ENCODE measurements at regions not wholly inside any gene's neighbourhood (a gene's known extent, or its start where the extent isn't known, plus 50 kb on each side); places are given as distances from the start of the nearest gene placed in this dataset.

DNA sequence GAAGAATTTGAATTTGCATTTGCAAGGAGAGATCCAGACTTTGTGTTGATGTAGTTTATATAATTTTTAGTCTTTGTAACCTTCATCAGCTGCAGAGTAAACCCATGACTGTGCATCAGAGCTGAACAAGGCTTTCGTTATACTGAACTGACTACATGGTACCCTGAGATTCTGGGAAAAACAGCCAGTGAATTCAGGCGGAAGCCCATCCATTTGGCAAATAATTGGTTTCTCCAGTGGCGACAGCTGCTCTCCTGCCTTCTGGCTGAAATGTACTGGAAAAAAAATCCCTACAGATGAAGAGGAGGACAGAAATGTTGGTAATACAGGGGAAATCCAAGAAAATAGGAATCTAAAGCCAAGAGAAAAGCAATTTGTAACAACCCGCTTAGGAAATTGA, 657.5 kb upstream of the CDH7 start:
- no peak for DNase-seq

DNA sequence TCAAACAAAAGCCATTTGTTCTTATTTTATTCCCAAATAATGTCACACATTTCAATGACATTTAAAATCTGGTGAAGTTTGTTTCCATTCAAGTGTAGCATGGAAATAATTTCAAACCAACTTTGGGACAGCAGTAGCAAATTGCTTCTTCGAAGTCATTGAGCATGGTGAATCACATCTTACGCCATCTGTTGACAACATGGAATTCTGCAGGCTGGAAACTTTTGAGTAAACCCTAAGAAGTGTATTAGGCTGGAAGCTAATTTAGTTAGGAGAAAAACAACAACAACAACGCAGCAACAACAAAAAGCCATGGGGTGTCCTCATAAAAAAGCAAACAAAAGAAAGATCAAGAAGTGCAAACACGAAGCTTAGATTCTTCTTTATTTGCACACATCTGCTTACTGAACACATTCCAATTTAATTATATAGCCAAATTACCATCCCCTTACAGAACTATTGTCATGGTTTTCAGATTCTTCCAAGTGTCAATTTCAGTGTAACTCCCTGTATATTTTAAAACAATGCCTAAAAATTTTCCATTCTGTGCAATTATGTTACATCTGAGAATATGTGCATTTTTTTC, 659.0 kb upstream of the CDH7 start:
- DNase-seq = peak; percentile 43

DNA sequence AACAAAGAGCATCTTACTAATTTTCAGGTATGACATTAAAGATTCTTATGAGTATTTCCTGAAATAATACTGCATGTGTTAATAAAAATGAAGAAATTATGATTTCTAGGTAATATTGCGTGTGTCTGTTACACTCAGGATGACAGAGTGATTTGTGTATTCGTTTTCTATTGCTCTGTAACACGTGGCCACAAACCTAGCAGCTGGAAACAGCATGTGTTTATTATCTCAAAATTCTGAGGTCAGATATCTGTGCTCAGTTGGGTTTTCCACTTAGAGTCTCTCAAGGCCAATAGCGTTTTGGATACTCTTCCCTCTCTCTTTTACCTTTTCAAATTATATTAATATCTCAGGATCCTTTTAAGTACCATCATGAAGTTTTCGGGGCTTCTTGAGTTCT, 667.9 kb upstream of the CDH7 start:
- no peak for DNase-seq

DNA sequence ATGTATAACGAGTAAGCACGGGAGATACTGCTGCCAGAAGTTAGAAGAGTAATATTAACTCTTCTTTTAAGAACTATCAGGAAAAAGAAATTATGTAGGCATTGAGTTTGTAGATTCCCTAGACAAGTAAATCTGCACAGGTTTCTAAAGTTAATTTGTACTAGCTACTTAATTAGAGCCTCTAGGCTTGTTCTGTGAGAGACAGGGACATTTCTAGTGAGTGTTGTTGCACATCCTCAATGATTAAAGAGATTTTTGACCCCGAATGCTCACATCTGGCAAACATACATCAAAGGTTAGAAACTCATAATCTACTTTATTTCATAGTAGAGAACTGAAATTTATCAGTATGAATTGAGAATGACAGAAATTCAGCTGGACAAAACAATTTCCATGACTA, 669.0 kb upstream of the CDH7 start:
- DNase-seq = no peak

DNA sequence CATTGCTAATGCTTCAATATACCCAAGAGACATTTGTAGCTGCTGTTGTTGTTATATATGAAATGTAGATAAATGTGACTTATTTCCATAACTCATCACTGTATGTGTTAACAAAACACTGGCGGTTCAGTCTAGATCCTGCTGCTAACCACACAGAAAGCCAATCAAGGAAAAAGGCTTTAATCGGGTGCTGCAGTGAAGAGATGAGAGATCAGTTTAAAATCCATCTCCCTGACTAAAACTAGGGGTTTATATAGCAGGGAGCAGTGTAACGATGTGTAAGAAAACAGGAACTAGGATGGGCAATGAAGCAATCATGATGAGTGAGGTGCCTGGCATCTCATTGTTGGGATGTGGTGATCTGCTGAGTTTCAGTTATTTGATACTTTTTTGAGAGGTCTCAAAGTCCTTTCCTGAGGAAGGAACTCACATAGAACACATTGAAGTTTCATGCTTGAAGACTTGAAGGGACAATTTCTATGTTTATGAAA, 677.7 kb upstream of the CDH7 start:
- DNase-seq = no peak

DNA sequence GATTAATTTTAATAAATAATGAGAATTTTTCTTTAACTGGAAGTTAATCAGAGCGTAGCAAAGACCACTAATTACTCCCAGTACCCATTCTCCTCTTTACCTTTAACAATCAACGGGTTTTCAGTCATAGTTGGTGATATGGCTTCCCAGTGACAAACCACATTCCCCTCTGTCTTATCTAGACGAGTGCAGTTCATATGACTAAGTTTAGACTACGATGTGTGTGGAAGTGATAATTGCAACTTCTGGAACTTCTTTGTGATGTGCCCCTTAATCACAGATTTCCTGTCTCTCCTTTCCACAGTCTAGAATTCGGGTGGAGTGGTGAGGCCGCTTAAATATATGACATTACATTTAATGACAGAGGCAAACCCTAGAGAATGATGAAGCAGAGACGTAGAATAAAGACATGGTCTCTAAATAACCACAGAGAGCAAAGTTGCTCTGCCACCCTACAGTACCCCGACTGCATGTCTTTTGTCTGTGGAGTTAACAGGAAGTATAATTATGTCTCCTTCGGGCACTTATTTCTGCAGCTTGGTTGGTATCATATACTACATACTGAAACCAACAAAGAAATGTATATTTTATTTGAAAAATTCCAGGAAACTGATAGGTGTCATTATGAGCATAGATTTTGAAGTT, 693.3 kb upstream of the CDH7 start:
- peak; percentile 28 for DNase-seq

DNA sequence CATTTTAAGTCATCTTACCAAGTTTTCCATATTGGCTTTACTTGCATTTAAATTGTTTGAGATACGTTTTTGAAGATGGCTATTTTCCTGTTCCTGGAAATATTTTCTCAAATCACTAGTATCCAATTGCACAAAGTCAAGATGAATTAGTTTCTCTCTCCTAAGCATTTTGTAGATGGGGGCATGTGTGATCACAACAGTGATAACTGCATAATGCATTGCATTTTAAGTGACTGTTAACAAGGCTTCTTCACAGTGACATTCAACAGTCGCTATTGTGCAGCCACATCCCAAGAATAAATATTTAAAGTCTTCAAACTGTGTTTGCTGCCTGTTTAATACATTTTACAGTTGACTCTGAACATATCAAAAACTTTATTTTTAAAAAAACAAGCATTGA, 694.2 kb upstream of the CDH7 start:
- DNase-seq = no peak

DNA sequence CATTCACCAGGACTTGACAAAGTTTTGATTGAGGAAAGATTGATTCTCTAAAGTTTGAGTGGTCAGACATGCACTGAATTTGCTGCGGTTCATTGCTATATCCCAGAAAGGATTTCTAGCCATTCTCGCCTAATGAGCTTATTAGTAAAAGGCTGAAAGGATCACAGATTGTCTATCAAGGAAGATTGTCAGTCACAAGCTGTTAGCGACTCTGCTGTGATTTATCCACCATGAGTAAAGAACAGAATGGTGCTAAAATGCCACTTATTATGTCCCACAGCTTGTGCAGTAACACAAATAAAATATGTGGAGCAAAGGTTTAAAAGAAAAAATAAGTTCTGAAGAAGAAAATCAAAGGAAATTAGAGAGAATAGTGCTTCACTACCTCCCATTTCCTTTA, 701.2 kb upstream of the CDH7 start:
- DNase-seq = no peak

DNA sequence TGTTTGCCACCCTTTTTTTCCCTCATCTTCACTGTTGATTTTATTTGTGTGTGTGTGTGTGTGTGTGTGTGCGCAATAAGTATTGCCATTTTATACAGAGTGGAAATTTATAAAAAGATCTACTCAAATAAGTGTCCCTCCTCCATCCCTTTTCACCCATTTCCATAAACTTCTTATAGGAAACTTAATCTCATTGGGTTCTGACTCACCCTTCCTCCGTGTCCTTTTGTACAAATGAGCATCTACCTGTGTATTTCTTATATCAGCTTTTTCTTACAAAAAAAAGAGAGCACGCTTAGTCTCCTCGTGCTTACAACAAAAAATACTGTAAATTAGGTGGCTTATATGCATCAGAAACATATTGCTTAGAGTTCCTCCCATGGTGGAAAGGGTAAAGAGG, 711.2 kb upstream of the CDH7 start:
- no peak for DNase-seq

DNA sequence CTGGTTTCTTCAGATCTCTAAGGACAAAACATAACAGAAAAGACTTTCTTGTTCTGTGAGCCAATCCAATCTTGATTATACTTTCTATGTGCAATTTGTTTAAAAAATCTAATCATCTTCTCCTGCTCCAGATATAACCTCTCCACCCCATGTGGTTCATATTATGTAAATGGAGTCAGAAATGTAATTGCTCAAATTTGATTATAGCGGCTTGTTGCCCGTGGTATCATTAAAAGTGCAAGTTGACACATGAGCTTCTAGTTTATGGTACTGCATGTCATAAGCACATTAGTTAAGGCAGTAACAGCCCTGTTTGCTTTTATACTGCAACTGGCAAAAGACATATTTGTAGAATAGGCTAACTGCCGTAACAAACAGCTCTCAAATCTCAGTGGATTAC, 715.1 kb upstream of the CDH7 start:
- no peak for DNase-seq

DNA sequence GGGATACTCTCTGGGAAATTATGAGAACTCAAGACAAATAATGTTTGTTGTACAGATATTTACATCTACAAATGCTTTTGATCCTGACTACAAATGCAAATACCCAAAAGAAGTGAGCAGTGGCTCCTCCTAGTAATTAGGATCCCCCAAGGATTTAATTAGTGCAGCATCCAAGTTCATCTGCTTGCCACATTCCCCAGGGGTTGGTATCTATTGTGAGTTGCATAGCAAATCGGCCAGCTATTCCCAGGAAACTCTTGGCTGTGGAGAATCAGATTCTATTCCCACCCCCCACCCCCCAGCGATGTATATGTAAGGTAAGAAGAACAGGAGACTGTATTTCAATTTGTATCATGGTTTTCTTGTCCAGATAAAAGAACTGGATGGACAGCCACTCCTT, 725.1 kb upstream of the CDH7 start:
- DNase-seq = no peak

DNA sequence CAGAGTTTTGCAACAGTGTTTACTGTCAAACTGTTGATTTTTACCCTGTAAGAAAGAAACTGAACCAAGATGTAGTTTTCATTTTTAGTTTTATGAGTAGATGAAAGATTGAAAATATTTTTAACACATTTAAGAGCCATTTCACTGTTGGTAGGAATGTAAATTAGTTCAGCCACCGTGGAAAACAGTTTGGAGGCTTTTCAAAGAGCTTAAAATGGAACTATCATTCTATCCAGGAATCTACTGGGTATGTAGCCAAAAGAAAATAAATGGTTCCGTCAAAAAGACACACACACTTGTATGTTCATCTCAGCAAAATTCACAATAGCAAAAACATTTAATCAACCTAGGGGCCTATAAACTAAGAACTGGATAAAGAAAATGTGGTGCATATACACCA, 729.8 kb upstream of the CDH7 start:
- DNase-seq = no peak

DNA sequence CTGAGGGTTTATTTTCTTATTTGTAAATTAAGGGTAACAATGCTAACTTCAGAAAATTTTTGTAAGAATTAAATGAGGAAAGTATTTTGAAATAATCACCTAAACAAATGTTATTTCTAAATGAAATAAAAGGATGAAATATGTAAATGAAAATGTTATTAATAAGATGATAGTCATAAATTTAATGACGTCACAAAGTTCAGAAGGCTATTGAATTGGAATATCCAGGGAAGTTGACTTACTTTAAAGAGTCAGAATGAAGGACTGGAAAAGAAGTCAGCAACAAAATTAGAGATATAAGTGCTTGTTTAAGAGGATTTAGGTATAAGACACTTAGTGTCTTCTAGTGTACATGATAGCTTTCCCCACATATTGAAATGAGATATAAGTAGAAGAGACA, 732.6 kb upstream of the CDH7 start:
- DNase-seq = no peak

DNA sequence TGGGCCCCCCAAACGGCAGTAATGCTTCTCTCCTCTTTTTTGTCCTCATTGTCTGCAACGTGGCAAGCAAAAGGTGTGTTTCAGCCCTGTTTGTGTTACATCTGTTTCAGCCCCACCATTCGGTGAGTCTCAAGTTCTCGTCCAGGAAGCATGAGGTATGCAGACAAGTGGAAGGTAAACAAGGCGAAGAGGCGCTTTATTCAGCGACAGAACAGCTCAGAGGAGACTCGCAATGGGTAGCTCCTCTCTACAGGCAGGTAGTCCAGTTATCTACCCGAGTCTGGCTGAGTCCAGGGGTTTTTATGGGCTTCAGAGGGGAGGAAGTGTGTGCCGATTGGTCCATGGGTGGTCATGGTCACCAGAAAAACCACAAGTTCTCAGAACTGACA, 733.4 kb upstream of the CDH7 start:
- DNase-seq = no peak

DNA sequence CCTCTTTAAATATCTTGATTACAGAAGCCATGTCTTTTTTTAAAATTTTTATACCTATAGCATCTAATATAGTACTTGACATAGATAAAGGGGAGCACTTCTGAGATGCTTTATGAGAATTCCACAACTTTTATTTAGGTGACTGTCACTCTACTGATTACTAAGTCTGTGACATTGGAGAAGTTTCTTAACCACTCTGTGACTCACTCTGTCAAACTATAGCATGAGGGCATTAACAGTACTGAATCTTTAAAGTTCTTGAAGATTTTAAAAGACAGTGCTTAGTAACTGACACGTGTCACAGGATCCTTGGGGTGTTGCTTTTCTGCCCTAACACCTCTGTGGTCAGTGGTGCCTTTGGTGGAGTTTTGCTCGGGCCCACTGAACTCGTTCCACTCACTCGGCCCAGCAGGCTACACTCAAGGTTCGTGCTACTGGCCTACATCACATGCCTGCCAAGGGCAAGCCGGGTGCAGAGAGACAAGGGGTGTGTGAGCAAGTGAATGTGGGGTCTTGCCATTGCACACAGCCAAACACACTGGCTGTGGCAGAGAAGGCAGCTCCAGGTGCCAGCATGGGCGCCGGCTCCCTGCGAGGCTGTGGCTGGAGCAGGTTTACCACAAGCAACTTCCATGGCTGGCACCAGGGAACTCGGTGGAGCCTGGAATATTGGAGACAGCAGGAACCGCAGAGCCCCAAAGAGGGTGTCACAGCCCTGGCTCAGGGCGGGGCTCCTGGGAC, 734.0 kb upstream of the CDH7 start:
- no peak for DNase-seq

DNA sequence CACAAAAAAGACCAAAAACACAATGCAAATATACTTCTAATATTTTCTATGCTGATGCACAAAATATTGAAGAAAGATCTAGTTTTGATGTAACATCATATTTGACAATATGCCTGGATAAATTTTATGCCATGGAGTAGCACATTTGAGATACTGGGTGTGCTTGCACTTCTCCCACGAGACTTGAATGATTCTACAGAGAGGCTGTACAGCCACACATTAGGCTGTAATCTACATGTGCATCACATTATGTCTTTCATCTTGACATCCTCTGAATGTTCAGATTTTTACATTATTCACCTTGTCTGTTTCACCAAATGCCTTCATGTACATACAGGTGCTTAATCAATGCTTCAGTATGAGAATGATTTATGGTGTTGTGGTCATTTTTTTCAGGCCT, 756.4 kb upstream of the CDH7 start:
- DNase-seq = no peak

DNA sequence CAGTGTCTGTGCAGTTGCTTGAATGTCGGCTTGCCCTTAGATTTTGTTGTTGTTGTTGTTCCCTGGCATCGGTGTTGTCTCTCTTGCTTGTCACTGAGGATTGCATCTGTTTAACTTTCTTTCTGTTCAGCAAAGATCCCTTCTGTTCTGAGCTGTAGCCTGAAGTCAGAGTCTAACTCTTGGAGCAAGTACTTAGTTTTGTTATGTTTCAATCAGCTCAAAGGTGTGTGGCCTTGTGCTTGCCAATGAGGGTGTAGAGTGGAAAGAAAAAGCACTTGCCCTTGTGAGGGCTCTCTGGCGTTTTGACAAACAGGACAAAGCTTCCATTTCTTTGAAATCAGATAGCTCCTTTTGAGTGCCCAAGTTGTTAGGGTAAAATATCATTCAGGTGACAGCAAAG, 757.1 kb upstream of the CDH7 start:
- DNase-seq = no peak

DNA sequence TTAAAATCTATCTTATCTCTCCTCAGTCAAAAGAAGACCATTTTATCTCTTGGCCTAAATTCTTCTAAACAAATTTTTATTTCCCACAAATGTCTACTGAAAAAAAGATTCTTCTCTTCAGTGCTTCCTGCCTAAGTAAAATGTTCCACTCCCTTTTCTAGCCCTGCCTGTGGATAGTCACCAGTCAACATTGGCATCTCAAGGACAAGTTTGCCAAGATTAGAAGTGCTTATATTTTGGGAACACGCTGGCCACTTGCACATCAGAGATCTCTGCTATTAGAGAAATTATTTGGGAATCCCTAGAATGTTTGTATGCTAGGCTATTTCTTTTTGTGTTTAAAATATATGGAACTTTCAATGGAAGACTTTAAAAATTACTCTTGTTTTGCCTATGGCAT, 758.2 kb upstream of the CDH7 start:
- DNase-seq = no peak

DNA sequence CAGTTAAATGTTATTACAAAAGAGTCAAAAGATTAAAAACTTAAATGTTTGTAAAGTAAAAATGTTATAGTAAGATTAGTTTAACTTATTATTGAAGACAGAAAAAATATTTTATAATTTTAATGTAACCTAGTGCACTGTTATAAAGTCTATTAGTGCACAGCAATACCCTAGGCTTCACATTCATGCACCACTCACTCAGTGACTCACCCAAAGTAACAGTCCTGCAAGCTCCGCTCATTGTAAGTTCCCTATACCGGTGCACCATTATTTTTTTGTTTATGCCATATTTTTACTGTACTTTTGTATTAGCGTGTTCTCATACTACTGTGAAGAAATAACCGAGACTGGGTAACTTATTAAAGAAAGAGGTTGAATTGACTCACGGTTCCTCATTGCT, 759.7 kb upstream of the CDH7 start:
- DNase-seq = no peak

DNA sequence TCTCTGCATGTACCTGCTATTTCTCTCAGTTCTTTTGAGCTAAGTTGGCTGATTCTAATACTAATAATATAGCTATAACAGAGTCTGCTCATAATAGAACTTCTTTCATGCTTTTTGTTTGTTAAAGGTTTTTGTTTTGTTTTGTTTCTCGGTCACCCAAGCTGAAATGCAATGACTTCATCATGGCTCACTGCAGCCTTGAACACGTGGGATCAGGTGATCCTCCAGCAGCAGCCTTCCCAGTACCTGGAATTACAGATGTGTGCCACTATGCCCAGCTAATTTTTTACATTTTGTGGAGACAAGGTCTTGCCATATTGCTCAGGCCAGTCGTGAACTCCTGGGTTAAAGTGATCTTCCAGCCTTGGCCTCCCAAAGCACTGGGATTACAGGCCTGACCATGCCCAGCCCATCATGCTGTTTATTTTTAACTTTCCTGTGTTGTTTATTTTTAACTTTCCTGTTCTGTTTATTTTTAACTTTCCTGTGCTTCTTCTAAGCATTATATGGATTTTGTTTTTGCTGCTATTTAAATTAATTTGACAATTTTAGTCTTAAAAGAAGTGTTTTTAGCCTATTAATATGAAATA, 763.8 kb upstream of the CDH7 start:
- DNase-seq = no peak

DNA sequence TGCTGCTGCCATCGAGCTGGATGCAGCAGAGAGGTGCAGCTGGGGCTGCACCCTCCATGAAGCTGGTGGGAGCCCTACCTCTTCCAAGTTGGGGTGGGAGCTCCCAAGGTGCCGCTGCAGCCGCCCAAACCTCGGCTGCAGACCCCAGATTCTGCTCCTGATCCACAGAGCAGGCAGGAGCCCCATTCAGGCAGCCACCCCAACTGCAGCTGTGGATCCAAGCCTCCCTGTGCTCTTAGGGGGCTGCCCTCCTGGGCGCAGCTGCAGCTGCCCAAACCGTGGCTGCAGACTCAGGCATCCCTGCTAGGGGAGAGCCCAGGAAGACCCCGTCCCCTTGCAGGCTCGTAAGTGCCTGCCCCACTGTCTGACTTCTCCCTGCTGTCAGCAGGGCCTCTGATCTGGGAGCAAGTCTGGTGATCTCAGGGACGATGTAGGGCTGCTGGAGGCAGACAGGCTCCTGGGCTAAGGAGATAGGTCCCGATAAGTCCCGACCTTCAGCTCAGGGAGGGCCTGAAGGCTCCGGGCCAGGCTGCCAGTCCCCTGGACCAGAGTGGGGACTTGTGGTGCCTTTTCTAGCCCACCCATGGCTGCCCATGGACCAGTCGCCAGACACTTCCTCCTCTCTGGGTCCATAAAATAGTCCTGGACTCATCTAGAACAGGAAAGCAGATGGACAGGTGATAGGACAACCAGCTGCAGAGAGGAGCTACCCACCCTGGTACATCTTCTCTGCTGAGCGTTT, 767.1 kb upstream of the CDH7 start:
- no peak for DNase-seq

DNA sequence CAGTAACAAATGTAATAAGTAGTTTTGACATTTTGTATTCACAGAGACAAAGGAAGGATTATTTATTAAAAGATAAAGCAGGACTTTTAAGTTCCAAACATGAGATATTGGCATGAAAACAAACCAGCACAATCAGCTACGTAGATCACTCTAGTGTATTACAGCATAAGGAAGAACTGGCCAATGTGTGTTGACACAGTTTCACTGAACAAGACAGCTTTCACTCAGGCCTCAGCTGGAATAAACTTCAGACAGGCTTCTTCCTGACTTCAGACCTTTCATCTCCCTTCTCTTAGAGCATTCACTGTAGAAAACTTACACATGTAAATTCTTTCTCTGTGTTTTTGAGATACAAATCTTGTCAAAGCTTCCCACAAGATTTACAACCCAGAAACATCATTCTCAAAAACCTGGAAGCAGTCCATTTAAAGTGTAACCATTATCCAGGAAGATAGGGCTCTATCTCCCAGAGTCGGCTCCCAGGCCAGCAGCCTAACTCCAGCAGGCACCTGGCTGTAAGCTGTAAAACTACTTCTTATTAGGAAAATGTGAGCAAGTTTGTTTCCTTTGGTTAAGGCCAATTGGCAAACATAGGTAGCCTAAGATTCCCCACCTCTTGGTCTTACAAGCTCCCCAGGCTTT, 768.3 kb upstream of the CDH7 start:
- no peak for DNase-seq

DNA sequence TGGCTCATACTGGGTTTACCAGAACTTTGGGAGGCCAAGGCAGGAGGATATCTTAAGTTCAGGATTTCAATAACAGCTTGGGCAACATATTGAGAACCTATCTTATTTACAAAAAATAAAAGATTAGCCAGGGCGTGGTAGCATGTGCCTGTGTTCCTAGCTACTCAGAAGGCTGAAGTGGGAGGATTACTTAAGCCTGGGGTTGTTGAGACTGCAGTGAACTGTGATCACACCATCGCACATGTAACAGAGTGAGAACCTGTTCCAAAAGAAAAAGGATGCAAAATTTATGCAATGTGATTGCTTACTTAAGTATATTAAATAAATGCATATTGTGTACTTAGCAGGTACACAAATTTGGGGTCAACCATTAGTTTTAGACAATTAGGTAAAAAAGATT, 768.9 kb upstream of the CDH7 start:
- no peak for DNase-seq

Data from NCI-H774 (cell line).